ENCODE measurements at regions not wholly inside any gene's neighbourhood (a gene's known extent, or its start where the extent isn't known, plus 50 kb on each side); places are given as distances from the start of the nearest gene placed in this dataset.

DNA sequence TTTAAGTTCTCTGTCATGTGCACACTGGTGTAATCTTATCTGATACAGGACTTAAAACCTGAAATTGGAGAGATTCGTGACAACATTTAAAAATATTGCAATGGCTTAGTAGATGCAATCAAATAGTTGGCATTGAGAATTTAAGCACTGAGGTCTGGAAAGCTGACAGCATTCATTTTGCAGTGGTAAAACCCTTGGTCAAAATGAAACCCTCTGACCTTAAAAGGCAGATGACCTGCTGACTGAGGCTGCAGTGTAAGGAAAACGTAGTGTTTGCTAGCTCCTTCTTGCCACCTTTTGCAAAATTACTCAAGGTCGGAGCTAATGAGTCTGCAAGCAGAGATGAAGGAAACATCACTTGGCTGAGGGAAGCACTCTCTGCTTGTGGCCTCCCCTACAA, 150.6 kb downstream of the KCTD12 start:
- H3K27me3 ChIP-seq (ENCODE audit: control insufficient read depth, insufficient read depth, low read length) = no peaks in the 10 kb centered on the region
- H3K4me3 ChIP-seq (ENCODE audit: low read depth, low read length) = no peak overlapping the region
- no peak for DNase-seq (ENCODE audit: low read depth)
- TF ChIP-seq, protein P1, sequence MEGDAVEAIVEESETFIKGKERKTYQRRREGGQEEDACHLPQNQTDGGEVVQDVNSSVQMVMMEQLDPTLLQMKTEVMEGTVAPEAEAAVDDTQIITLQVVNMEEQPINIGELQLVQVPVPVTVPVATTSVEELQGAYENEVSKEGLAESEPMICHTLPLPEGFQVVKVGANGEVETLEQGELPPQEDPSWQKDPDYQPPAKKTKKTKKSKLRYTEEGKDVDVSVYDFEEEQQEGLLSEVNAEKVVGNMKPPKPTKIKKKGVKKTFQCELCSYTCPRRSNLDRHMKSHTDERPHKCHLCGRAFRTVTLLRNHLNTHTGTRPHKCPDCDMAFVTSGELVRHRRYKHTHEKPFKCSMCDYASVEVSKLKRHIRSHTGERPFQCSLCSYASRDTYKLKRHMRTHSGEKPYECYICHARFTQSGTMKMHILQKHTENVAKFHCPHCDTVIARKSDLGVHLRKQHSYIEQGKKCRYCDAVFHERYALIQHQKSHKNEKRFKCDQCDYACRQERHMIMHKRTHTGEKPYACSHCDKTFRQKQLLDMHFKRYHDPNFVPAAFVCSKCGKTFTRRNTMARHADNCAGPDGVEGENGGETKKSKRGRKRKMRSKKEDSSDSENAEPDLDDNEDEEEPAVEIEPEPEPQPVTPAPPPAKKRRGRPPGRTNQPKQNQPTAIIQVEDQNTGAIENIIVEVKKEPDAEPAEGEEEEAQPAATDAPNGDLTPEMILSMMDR (IDR thresholded peaks at IDR 0.05; ENCODE audit: insufficient read depth, low read length, poor library complexity, severe bottlenecking) = no peak
- H3K36me3 ChIP-seq (ENCODE audit: control insufficient read depth, insufficient read depth, low read length) = no peaks in the 10 kb centered on the region

DNA sequence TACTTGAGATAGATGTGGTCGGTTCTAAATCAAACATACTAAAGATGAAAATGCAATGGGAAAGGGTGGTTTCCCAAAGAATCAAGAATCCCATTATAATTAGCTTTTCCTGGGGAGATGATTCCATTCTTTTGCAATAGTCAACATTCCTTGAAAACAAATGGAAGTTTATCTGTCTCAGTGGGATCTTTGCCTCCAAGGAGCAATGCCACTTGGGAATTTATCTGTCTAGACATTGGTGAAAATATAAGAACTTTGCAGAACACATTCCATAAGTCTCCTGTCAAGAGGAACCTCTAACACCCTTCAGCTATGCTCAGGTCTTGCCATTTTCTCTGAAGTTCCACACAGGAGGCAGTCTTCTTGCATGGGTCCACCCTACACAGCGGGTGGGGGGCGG, 152.5 kb downstream of the KCTD12 start:
- TF ChIP-seq, protein P1 (IDR thresholded peaks at IDR 0.05; ENCODE audit: insufficient read depth, low read length, poor library complexity, severe bottlenecking) = no peak

DNA sequence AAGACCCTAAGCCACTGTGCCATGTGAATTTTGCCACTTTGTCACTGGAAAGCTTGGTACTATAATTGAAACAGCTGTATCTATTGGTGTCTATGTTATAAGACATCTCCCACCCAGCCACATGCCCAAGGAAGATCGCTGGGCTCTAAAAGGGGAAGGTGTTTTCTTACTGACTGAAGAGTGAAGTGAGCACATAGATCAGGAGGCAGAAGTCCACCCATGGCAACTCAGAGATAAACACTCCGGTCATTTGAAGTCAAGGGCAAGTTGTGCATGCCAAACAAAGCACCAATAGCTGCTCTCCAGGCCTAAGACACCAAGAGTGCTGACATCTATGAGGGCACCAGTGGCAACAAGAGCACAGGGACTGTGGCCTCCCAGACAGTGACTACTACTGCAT, 153.8 kb downstream of the KCTD12 start:
- TF ChIP-seq, protein P1 (IDR thresholded peaks at IDR 0.05; ENCODE audit: insufficient read depth, low read length, poor library complexity, severe bottlenecking) = no peak

More for the DNA sequence above, 152.5 kb downstream of the KCTD12 start:
- no peak for DNase-seq (ENCODE audit: low read depth)
- Histone ChIP-seq H3K36me3 (ENCODE audit: control insufficient read depth, insufficient read depth, low read length) (no peaks in the 10 kb centered on the region), H3K27me3 (ENCODE audit: control insufficient read depth, insufficient read depth, low read length) (no peaks in the 10 kb centered on the region), H3K4me3 (ENCODE audit: low read depth, low read length) (no peak overlapping the region)

DNA sequence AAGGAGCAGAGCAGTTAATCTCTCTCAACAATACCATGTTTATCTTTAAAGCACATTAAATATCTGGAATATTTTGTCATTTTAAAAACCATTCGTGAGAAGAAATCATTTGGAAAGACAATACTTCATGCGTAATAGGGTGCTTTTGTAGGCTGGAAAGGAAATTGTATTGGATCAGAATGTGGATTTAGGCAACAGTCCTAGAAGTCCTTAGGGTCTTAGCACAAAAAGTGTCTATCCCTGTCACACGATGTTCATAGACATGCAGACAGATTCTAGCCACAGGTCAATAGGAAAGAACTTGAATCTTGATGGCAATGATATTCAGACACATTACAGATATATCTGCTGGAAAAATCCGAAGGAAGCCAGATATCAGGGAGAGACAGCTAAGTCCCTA, 156.0 kb downstream of the KCTD12 start:
- TF ChIP-seq, protein P1 (IDR thresholded peaks at IDR 0.05; ENCODE audit: insufficient read depth, low read length, poor library complexity, severe bottlenecking) = no peak
- H3K36me3 ChIP-seq (ENCODE audit: control insufficient read depth, insufficient read depth, low read length) = no peaks in the 10 kb centered on the region
- no peaks in the 10 kb centered on the region for H3K27me3 ChIP-seq (ENCODE audit: control insufficient read depth, insufficient read depth, low read length)
- DNase-seq (ENCODE audit: low read depth) = no peak
- H3K4me3 ChIP-seq (ENCODE audit: low read depth, low read length) = no peak overlapping the region

More for the DNA sequence above, 153.8 kb downstream of the KCTD12 start:
- DNase-seq (ENCODE audit: low read depth) = no peak
- no peaks in the 10 kb centered on the region for H3K36me3 ChIP-seq (ENCODE audit: control insufficient read depth, insufficient read depth, low read length)
- no peaks in the 10 kb centered on the region for H3K27me3 ChIP-seq (ENCODE audit: control insufficient read depth, insufficient read depth, low read length)
- H3K4me3 ChIP-seq (ENCODE audit: low read depth, low read length) = no peak overlapping the region

DNA sequence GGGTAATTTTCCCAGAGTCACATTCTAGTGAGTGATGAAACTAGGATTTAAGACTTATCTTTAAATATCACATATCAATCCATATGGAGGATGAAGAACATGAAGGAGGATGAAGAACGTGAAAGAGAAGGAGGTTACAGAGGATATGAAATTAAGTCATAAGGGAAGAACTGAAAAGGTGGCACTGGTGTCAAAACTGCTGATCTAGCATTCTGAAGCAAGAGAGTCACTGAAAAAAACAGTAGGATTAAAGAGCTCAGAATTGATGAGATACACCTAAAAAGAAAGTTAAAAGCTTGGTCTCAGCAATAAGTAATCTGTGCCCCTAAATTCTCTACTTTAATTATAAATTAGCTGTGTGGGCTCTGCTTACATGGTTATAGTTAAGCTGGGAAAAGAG, 156.5 kb downstream of the KCTD12 start:
- DNase-seq (ENCODE audit: low read depth) = no peak
- Histone ChIP-seq H3K27me3 (ENCODE audit: control insufficient read depth, insufficient read depth, low read length) (no peaks in the 10 kb centered on the region), H3K4me3 (ENCODE audit: low read depth, low read length) (no peak overlapping the region), H3K36me3 (ENCODE audit: control insufficient read depth, insufficient read depth, low read length) (no peaks in the 10 kb centered on the region)
- TF ChIP-seq, protein P1 (IDR thresholded peaks at IDR 0.05; ENCODE audit: insufficient read depth, low read length, poor library complexity, severe bottlenecking) = no peak

DNA sequence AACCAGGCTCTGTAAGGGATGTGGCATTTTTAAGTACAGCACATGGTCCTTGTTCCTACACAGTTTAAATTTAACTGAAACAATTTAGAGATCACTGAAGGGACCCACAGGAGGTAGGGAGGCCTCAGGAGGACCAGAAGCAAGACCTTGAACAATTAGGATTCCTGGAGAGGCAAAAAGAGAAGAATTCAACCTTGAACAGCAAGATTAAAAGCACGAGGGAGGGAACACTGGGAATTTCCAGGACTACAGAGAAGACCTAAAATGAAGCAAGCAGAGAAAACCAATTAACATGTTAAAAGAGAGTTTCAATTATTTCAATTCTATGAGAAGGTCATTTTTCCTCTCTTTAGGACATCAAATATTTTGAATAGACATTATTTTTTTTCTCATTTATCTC, 160.3 kb downstream of the KCTD12 start:
- H3K27me3 ChIP-seq (ENCODE audit: control insufficient read depth, insufficient read depth, low read length) = no peaks in the 10 kb centered on the region
- no peak overlapping the region for H3K4me3 ChIP-seq (ENCODE audit: low read depth, low read length)
- no peaks in the 10 kb centered on the region for H3K36me3 ChIP-seq (ENCODE audit: control insufficient read depth, insufficient read depth, low read length)
- TF ChIP-seq, protein P1 (IDR thresholded peaks at IDR 0.05; ENCODE audit: insufficient read depth, low read length, poor library complexity, severe bottlenecking) = no peak
- no peak for DNase-seq (ENCODE audit: low read depth)

Measured in kidney epithelial cell (primary cell).